ENCODE measurements at regions not wholly inside any gene's neighbourhood (a gene's known extent, or its start where the extent isn't known, plus 50 kb on each side); places are given as distances from the start of the nearest gene placed in this dataset.

DNA sequence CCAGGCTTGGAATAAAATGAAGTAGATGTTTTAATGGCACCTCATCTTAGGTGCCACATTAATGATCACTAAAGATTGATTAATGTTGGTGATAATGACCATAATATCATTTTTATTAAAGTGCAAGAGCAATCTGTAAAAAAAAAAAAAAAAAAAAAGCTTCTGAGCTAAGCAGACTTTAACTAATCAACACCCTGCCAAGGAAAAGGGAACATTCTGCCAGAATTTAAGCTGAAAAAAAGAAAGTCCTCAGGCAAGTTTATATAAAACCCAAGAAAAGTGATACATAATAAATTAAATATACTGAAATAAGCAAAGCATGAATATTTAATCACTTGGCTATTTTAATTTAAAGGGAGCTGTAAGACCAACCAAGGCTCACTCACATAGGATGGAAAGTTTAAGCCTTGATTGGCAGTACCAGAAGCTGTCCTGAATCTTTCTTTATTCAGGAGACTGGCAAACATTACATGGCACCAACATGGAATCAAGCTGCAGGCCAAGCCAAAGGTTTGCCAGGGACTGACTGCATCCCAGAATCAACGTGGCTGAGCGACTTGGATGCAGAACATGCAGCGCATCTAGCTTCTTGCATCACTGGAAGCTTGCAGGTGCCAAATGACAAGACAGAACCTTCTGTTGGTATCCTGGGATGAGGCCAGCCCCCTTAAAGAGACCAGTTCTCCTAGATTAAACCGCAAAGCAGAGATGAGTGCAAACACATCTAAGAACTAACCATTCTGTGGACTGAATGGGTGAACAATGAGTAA lies 413.6 kb downstream of the ENC1 start:
- no peak for DNase-seq (ENCODE audit: low read depth)

DNA sequence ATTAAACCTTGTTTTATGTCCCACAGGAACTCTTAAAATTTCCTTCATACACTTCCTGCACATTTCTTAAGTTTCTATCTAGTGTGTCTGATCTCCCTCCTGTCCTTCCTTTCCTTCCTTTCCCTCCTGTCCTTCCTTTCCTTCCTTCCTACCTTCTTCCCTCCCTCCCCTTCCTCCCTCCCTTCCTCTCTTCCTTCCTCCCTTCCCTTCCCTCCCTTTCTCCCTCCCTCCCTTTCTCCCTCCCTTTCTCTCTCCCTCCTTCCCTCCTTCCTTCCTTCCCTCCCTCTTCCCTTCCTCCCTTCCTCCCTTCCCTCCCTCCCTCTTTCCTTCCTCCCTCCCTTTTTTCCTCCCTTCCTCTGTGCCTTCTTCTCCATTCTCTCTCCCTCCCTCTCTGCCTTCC lies 414.9 kb downstream of the ENC1 start:
- DNase-seq (ENCODE audit: low read depth), result no peak

DNA sequence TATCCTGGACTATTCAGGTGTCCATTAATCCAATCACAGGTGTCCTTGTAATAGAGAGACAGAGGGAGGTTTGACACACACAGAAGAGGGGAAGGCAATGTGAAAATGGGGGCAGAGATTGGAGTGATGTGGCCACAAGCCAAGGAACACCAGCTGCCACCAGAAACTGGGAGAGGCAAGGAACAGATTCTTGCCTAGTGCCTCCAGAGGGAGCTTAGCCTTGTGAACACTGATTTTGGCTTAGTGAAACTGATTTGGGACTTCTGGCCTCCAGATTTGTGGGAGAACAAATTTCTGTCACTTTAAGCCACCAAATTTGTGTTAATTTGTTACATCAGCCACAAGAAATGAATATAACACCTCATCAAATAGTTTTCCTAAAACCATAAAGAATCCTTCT lies 416.2 kb downstream of the ENC1 start:
- no peak for DNase-seq (ENCODE audit: low read depth)

DNA sequence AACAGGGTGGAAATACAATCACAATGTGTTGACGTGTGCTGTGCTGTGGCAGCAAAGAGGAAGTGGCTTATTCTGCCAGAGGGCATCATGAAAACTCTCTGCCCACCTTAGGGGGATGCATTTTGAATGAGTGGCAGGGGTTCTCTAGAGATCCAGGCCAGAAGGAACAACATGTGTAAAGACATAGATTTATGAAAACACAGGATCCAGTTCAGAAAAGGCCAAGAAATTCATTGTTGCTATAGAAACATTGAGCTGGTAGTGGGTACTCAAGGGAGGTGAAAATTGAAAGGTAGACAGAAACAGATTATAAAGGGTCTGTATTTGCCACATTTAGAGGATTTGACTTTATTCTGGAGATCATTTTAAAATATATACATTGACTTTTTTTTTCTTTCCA lies 417.7 kb downstream of the ENC1 start:
- DNase-seq (ENCODE audit: low read depth), result no peak

DNA sequence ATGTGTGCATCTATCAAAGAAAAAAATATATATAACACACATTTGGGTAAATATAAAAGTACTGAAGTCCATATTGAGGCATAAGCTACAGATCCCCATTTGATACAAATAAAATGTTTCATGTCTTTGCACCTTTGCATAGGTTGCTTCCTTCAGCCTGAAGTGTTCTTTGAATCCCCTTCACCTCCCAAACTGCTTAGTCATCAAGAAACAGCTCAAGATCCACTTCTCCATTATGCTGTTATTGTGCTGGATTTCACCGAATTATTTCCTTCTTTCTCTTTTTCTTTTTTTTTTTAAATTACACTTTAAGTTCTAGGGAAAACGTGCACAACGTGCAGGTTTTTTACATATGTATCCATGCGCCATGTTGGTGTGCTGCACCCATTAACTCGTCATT lies 419.1 kb downstream of the ENC1 start:
- no peak for DNase-seq (ENCODE audit: low read depth)

DNA sequence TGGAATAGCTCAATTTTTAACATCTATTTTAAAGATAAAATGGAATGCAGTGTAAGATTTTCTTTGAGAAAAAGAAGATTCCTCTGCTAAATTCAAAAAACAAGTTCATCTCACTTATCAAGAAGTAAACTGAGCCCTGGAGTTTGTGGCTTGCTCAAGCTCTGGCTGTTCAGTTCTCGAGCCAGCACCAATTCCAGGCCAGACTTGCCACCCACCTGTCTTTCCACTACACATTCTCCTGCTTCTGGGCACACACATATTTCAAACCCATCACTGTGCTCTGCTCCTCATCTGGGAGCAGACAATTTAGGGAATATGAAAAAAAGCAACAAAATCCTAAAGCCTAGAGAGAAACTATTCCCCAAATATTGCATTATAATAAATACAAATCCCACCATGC lies 424.5 kb downstream of the ENC1 start:
- no peak for DNase-seq (ENCODE audit: low read depth)

DNA sequence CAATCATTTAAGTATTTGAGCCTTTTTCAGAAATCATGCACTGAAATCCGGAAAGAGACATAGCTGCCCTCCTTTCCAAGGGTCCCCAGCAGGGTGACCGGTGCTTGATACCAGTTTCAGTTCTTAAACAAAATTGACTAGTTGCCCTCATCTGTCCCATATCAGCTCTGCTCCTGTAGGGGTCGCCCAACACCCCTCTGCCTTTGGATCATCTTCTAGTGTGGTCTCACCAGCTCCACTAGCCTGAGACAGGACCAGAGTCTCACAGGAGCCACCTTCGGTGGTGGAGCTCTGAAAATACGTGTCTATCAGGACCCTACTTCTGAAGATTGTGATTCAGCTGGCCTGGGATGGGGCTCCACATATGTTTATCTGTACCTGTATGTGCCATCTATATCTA lies 428.2 kb downstream of the ENC1 start:
- DNase-seq (ENCODE audit: low read depth), result no peak

DNA sequence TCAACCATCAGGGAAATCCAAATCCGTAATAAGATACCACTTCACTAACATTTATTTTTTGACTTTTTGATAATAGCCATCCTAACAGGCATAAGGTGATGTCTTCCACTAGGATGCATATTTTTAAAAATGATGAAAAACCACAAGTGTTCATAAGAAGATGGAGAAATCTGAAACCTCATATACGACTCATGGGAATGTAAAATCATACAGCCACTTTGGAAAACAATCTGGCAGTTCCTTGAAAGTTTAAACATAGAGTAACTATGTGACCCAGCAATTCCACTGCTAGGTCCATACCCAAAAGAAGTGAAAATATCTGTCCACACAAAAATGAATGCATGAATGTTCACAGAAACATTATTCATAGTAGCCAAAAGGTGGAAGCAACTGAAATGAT lies 431.0 kb downstream of the ENC1 start:
- DNase-seq (ENCODE audit: low read depth), result no peak

DNA sequence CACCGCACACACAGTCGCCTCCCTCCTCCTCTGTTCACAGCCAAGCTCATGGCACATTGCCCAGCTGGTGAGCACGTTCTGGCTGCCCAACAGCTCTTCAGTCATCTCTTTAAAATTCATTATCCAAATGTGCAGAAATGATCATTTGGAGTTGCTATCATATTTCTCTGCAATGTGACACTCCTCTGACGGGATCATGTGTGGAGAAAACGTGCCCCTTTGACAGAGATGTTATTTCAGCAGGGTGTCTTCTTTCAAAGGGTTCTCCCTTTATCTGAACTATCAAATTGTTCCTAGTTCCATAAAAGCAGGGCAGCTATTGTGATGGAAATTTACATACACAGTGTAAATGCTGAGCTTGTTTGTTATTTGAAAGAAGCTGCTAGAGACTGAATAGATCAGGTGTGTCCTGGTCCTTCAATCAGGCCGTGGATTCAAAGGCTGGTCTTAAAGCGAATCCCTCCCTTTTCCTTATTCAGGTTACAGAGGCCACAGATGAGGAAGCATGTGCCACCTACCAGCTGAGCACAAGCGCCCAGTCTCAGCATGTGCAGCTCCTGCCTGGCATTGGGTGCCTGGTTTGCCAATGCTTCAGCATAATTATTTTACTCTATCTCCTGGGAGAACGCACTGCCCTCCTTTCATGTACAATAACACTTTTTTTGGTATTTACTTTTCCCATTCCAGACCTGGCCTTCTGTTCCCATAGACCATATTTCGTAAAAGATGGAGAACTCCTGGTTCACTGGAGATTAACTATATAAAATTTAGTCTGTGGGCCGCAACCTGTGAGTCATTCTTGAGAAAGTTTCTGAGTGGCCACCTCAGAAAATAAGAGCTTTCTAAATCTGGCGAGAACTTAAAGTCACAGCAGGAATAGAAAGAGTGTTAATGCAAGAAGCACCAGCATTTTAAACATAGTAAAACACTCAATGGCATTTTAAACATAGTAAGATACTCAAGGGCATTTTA lies 433.7 kb downstream of the ENC1 start:
- DNase-seq (ENCODE audit: low read depth), result no peak

DNA sequence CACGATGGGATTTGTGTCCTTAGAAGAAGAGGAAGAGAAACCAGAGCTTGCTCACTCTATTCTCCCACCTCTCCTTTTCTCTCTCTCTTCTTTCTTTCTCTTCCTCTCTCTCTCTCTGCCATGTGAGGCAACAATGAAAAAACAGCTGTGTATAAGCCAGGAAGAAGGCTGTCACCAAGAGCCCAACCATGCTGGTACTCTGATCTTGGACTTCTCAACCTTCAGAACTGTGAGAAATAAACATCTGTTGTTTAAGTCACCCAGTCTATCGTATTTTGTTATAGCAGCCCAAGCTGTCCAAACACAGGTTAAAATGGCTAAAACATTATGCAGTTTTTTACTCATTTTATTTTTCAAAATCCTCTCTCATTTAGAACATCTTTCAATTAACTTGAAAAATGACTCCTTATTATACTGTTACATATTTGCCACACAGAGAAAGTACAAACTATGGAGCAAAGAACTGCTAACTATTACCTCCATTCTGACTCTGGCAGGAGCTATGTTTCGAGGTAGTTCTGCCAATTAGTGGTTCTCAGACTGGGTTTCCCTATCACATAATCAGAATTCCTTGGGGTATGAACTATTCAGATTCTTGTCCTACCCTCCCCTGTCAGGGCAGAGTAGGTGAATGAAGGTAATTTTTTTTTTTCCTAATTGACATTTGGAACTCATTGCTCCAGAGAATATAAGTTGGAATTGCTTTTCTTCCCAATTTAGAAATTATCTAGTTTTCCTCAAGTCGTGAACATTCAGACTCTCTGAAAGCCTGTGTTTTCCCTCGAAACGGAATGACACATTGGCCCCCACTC lies 434.6 kb downstream of the ENC1 start:
- no peak for DNase-seq (ENCODE audit: low read depth)

DNA sequence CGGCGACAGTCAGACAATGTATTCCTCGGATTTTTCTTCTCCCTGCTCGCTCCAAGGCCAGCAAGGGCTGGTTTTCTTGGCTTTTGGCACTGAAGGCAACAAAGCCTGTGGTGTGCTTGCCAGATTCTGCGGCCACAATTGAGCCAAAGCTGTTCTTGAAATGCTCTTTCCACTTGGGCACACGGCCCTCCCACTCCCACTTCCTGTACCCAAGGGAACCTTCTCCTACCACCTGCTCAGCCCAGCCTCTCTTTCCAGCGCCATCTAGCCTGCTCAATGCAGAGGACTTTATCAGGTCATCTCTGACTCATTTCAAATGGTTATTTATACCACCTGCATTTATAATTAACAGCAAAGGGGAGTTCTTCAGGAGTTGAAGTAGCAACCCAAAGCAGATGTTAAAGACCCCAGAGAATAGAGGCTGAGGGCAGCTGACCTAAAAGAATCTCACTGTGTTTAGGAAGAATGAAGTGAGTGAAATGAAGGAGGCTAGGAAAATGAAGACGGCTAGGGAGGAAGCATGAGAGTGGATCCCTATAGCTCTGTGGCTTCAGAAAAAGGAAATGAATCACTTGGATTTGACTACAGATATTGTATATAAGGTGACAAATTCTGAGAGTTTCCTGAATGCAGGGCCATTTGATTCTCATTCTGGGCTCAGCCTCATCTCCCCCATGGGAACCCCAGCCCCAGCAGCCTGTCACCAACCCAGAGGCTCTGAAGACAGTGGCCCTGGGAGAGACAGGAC lies 439.0 kb downstream of the ENC1 start:
- DNase-seq (ENCODE audit: low read depth), result no peak

DNA sequence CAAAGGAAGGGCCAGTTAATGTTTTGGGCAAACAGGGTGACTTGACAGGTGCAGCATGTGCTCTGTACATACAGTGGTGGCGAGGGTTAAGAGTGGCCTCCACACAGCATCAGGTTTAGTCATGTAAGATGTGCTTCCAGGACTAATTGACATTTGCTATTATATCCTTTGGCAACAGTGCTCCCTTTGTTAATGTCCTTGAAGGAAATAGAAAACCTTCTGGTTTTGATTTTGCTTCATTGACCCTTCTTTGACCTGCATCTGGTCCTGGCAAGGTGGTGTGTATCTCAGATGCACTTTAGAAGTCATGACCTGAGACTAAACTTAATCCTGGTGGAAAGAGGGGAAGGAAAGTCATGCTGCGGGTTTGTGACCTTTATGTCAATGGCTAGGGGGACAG lies 440.0 kb downstream of the ENC1 start:
- no peak for DNase-seq (ENCODE audit: low read depth)

DNA sequence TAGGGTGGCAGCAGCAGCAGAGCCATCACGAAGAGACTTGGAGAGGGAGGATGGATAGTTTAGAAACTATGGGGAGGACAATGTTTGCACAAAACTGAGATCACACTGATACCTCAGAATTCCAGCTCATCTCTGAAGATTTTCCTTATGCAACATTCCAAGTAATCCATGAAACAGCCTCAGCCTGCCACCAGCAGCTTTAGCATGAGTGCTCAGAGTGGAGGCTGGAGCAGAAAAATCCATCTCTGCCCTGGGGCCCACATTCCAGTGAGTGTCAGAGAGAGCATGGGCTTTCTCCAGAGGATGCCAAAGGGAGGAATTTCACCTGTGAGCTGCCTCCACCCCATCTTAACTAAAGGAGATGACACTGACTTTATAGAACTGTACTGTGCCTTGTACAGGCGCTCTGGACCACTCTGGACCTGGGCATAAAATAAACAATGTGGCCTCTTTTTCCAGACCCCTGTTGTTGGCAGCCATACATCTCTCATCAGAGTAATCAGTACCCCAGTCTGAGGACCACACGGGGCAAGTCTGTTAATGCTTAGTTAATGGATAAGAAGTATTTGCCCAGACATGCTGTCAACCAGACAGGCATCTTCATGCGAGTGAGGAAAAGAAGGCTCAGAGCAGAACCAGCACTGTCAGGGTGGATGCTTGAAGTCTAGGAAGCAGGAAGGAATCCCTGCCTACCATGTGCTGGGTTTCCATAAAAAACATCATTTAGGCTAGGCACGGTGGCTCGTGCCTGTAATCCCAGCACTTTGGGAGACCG lies 440.9 kb downstream of the ENC1 start:
- DNase-seq (ENCODE audit: low read depth), result no peak

DNA sequence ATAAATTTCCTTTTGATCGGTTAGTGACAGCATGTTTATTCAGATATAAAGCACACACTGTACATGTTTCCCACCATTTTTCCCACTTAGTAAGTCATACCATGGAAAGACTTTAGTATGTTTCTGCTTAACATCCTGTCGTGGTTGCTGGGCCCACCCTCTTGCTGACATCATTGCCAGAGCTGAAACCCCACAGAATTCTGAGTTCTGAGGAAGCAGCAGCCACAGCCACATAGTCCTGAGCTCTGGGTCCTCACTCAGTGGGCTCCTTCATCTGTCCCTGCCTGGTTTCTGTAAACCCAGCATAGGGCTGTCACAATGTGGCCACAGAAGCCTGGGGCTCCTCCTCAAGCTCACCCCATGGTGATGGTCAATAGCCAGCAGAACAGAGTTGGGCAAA lies 441.5 kb downstream of the ENC1 start:
- DNase-seq (ENCODE audit: low read depth), result no peak

DNA sequence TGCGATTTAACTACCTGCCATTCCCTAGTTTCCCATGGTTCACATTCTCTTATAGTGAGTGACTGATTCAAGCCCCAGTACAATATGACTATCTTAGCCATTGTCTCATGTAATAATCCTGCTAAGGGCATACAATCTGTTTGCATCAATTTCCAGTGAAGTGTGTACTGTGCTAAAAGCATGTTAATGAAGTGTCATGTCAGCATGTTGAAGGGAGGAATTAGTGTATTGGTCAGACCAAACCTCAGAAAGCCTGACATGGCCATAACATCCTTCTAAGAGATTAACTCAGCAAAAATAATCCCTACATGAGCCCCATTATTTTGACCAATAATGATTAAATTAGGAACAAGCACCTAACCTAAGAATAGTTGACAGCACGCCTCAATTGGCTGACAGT lies 442.4 kb downstream of the ENC1 start:
- no peak for DNase-seq (ENCODE audit: low read depth)

DNA sequence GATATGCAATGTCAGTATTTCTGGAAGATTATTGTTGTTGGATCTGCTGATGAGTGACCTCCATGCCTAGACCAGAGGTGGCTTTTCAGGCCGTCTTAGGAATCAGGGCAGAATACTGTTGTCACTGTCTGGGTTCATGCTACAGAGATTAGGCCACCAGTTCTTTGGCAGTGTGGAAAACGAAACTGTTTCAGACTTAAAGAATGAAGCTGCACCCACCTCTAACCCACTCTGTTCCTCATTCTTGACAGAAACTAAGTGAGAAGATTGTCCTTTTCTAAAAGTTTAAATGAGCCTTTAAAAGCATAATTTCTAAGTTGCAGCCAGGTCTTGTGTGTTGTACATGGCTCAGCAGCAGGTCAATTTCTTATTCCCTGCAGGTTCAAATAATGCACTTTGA lies 444.3 kb downstream of the ENC1 start:
- no peak for DNase-seq (ENCODE audit: low read depth)

DNA sequence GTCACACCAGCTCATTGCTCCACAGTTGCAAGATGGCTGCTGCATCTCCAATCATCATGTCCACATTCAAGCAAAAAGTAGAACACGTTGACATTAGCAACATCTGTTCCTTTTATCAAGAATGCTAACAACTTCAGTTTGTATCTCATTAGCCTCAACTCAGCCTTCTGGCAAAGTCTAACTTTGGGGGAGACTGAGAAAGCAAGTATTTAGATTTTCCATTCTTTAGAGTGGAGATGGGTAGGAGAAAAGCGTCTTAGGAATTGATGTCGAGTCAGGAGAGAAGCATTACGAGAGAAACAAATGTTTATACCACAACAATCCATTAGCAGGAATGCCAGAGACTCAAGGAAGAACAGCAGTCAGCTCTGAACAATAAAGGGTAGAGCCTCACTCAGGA lies 446.3 kb downstream of the ENC1 start:
- DNase-seq (ENCODE audit: low read depth), result no peak

DNA sequence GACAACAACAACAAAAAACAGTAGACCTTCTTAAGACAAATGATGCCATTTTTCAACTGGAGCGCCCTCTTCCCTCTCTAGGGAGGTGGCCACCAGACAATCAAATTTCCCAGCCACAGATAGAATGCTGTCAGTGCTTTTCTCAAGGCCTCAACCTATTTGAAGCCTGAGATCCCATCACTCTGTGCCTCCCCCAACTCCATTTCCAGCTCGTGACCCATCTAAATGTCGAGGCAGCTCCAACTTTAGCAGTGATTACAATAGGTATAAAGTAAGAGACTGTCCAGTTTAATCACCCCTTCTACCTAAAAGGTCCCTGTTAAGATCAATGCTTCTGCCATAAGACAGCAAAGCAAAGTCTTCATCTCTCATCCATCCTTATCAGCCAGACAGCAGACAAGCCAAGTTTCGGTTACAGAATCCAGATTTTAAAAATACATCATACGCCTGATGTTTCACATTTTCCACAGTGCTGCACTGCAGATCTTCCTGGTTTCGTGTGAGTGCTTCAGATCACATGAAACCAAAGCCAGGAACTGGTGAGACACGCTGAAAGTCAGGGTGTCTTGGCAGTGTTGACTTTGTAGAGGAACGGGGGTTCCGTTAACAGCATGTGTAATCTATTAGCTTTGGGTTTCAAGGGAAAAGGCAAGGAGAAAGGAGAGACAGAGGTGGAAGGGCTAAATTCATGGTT lies 447.8 kb downstream of the ENC1 start:
- DNase-seq (ENCODE audit: low read depth), result no peak

DNA sequence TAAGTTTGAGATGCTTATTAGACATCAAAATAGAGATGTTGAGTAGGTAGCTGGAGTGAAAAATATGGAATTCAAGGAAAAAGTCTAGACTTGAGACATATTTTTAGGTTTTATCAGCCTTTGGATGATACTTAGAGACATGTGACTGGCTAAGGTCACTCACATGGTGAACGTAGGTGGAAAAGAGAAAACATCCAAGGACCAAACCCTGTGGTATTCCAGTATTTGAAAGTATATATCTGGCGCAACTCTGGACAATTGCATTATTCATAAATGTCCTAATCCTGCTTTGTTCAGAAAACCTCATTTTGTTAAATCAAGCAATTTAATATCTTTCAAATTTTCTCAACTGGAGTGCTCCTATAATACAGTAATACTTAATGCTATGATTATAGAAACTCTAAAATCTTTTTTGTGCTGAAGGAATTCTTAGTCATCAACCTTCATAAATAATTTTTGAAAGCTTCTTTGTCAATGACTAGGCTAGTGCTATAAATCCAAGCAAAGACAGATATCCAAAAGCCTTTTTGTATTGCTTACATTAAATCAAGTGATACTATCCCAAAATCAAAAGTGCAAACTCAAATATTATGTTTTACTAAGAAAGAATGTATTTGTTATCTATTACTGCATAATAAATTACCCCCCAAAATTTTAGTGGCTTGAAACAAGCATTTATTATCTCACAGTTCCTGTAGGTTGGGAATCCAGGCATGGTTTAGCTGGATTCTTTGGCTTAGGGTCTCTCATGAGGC lies 452.0 kb downstream of the ENC1 start:
- no peak for DNase-seq (ENCODE audit: low read depth)

DNA sequence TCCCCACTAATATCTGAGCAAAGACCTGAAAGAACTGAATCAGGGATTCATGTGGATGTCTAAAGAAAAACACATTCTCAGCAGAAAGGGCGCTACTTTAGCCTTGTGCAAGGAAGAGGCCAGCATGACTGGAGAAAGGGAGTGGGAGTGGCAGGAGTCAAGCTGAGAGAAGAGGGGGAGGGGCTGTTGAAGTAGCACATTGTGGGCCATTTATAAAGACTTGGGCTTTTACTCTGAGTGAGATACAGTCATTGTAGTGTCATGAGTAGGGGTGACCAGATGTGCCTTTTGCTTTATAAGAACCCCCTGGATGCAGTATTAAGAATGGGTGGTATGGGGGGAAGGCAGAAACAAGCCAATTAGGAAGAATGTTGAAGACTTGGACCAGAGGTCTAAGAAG lies 452.8 kb downstream of the ENC1 start:
- no peak for DNase-seq (ENCODE audit: low read depth)
